Bone marrow (tissue), 2 donors: ENCODE measurements at regions not wholly inside any gene's neighbourhood (a gene's known extent, or its start where the extent isn't known, plus 50 kb on each side); places are given as distances from the start of the nearest gene placed in this dataset.
"Not testable (repeated sequence)": the region's sequence is repeated elsewhere in the genome, so short reads cannot be mapped to it uniquely, and the experiment has no call there.

ENCODE experiments used
- DNase-seq, 2 donors: peaks; one replicate each; lab custom pipeline; 2025; lab: John Stamatoyannopoulos, UW

- no peak for DNase-seq
Measured at GRCh38 chr10:65143723-65144122, 1622.5 kb downstream of the REEP3 start.

GRCh38 chr10:65149878-65150277 is 1628.7 kb downstream of the REEP3 start:
- no peak for DNase-seq

- no peak for DNase-seq
Measured at GRCh38 chr10:65166272-65166671, 1645.1 kb downstream of the REEP3 start.

GRCh38 chr10:65172249-65172648 is 1651.0 kb downstream of the REEP3 start:
- DNase-seq, result no peak

- no peak for DNase-seq
Measured at GRCh38 chr10:65176994-65177393, 1655.8 kb downstream of the REEP3 start.

- DNase-seq, result no peak
Measured at GRCh38 chr10:65183236-65183635, 1662.0 kb downstream of the REEP3 start.

- DNase-seq, result not testable (repeated sequence)
Measured at GRCh38 chr10:65186668-65187067, 1665.5 kb downstream of the REEP3 start.

GRCh38 chr10:65194126-65194525 is 1672.9 kb downstream of the REEP3 start:
- DNase-seq, result no peak

GRCh38 chr10:65194555-65194954 is 1673.4 kb downstream of the REEP3 start:
- no peak for DNase-seq

- no peak for DNase-seq
Measured at GRCh38 chr10:65196111-65196510, 1674.9 kb downstream of the REEP3 start.

GRCh38 chr10:65197935-65198334 is 1676.7 kb downstream of the REEP3 start:
- DNase-seq, result no peak

GRCh38 chr10:65201491-65201890 is 1680.3 kb downstream of the REEP3 start:
- no peak for DNase-seq

- DNase-seq, result no peak
Measured at GRCh38 chr10:65204999-65205398, 1683.8 kb downstream of the REEP3 start.

- DNase-seq, result no peak
Measured at GRCh38 chr10:65213170-65213569, 1692.0 kb downstream of the REEP3 start.

GRCh38 chr10:65219444-65219843 is 1698.2 kb downstream of the REEP3 start:
- DNase-seq, result no peak

- DNase-seq, result no peak
Measured at GRCh38 chr10:65231148-65231547, 1694.7 kb upstream of the LRRTM3 start.

- DNase-seq, result no peak
Measured at GRCh38 chr10:65234261-65234660, 1691.6 kb upstream of the LRRTM3 start.

- DNase-seq, result no peak
Measured at GRCh38 chr10:65235266-65235665, 1690.6 kb upstream of the LRRTM3 start.

GRCh38 chr10:65235846-65236245 is 1690.0 kb upstream of the LRRTM3 start:
- no peak for DNase-seq

GRCh38 chr10:65265451-65265954 is 1660.3 kb upstream of the LRRTM3 start:
- no peak for DNase-seq

- not testable (repeated sequence) for DNase-seq
Measured at GRCh38 chr10:65269551-65269950, 1656.3 kb upstream of the LRRTM3 start.

GRCh38 chr10:65270969-65271368 is 1654.9 kb upstream of the LRRTM3 start:
- no peak for DNase-seq

GRCh38 chr10:65273115-65273514 is 1652.7 kb upstream of the LRRTM3 start:
- no peak for DNase-seq

- no peak for DNase-seq
Measured at GRCh38 chr10:65275296-65275695, 1650.5 kb upstream of the LRRTM3 start.
